Trophoblast cell (in vitro differentiated cells and primary cell): ENCODE measurements at regions not wholly inside any gene's neighbourhood (a gene's known extent, or its start where the extent isn't known, plus 50 kb on each side); places are given as distances from the start of the nearest gene placed in this dataset.

Experiments used
- DNase-seq, 2 donors: peaks; one replicate each; pipeline ENCODE4 v3.0.0-alpha.2; 2016
- H2AFZ ChIP-seq: 2 replicates; pipeline ENCODE4 v1.6.1; 2013; ENCODE audit warnings: low read length, moderate library complexity, mild to moderate bottlenecking; ENCODE audit not compliant: insufficient read depth, poor library complexity
- H2AK5ac ChIP-seq: 2 replicates; pipeline ENCODE4 v1.6.1; 2013; ENCODE audit warnings: mild to moderate bottlenecking, low read length
- H2BK120ac ChIP-seq: 2 replicates; pipeline ENCODE4 v1.6.1; 2013; ENCODE audit warnings: low read length, mild to moderate bottlenecking, moderate library complexity; ENCODE audit not compliant: insufficient read depth, poor library complexity
- H2BK12ac ChIP-seq: 2 replicates; pipeline ENCODE4 v1.6.1; 2013; ENCODE audit warnings: mild to moderate bottlenecking, low read length, moderate library complexity
- H2BK5ac ChIP-seq: 2 replicates; pipeline ENCODE4 v1.6.1; 2013; ENCODE audit warnings: low read length, low read depth, moderate library complexity, mild to moderate bottlenecking; ENCODE audit not compliant: poor library complexity
- H3K14ac ChIP-seq: 2 replicates; pipeline ENCODE4 v1.6.1; 2013; ENCODE audit warnings: mild to moderate bottlenecking, low read length
- H3K18ac ChIP-seq: 2 replicates; pipeline ENCODE4 v1.6.1; 2013; ENCODE audit warnings: mild to moderate bottlenecking, low read length
- H3K23ac ChIP-seq: 2 replicates; pipeline ENCODE4 v1.6.1; 2013; ENCODE audit warnings: low read length
- H3K27ac ChIP-seq: 2 replicates; pipeline ENCODE4 v1.5.1; 2013; ENCODE audit warnings: low read depth, mild to moderate bottlenecking, inconsistent platforms, low read length, moderate library complexity
- H3K27me3 ChIP-seq: 2 replicates; pipeline ENCODE4 v1.6.1; 2013; ENCODE audit warnings: inconsistent platforms, mild to moderate bottlenecking, low read length, moderate library complexity; ENCODE audit not compliant: insufficient read depth
- H3K36me3 ChIP-seq, 2 experiments: 1 replicate in 1 of 2; 2 replicates in 1 of 2; pipeline ENCODE4 v1.6.1; 2013; ENCODE audit warnings: low read length in 2 of 2, mild to moderate bottlenecking in 2 of 2, moderate library complexity in 1 of 2; ENCODE audit not compliant: insufficient read depth in 2 of 2, control insufficient read depth in 1 of 2
- H3K4ac ChIP-seq: 2 replicates; pipeline ENCODE4 v1.6.1; 2013; ENCODE audit warnings: low read depth, mild to moderate bottlenecking, low read length, moderate library complexity
- H3K4me1 ChIP-seq, 2 experiments: 1 replicate in 1 of 2; 2 replicates in 1 of 2; pipeline ENCODE4 v1.6.1; 2013; ENCODE audit warnings: low read length in 2 of 2, mild to moderate bottlenecking in 2 of 2, moderate library complexity in 1 of 2; ENCODE audit not compliant: insufficient read depth in 2 of 2, control insufficient read depth in 1 of 2
- H3K4me2 ChIP-seq: 2 replicates; pipeline ENCODE4 v1.6.1; 2013; ENCODE audit warnings: inconsistent platforms, mild to moderate bottlenecking, low read length, moderate library complexity
- H3K4me3 ChIP-seq: 2 replicates; pipeline ENCODE4 v1.5.1; 2013; ENCODE audit warnings: mild to moderate bottlenecking, low read depth, low read length, inconsistent platforms
- H3K79me1 ChIP-seq: one replicate; pipeline ENCODE4 v1.6.1; 2013; ENCODE audit warnings: low read length
- H3K79me2 ChIP-seq: 2 replicates; pipeline ENCODE4 v1.6.1; 2013; ENCODE audit warnings: low read length, mild to moderate bottlenecking; ENCODE audit not compliant: control insufficient read depth, insufficient read depth, poor library complexity
- H3K9ac ChIP-seq: 2 replicates; pipeline ENCODE4 v1.6.1; 2013; ENCODE audit warnings: mild to moderate bottlenecking, low read length
- H3K9me3 ChIP-seq: 2 replicates; pipeline ENCODE4 v1.6.1; 2013; ENCODE audit warnings: low read depth, mild to moderate bottlenecking, control low read depth, inconsistent platforms, low read length; ENCODE audit not compliant: insufficient read depth
- H4K12ac ChIP-seq: 2 replicates; pipeline ENCODE4 v1.6.1; 2013; ENCODE audit warnings: low read depth, mild to moderate bottlenecking, low read length, moderate library complexity
- H4K8ac ChIP-seq: 2 replicates; pipeline ENCODE4 v1.6.1; 2013; ENCODE audit warnings: low read depth, mild to moderate bottlenecking, low read length, moderate library complexity
- H4K91ac ChIP-seq: one replicate; pipeline ENCODE4 v1.6.1; 2013; ENCODE audit warnings: low read depth, mild to moderate bottlenecking, low read length, moderate library complexity
- WGBS: extraction: QIAGEN DNeasy Blood & Tissue Kit; methylation state at CpG from one replicate; pipeline ENCODE4 v1.1.7; 2013; ENCODE audit warnings: missing lambda C conversion rate; ENCODE audit not compliant: insufficient read length, insufficient coverage; ENCODE audit errors: extremely low coverage; 5-methylcytosine and 5-hydroxymethylcytosine counted together

- Histone ChIP-seq H2AK5ac (no peak overlapping the region), H3K9ac (no peak overlapping the region), H2BK12ac (no peak overlapping the region), H4K12ac (no peak overlapping the region), H2BK5ac (no peak overlapping the region), H3K27me3 (no peaks in the 10 kb centered on the region), H3K23ac (no peak overlapping the region), H3K4me1 (no peaks in the 10 kb centered on the region), H3K27ac (no peak overlapping the region), H3K18ac (no peak overlapping the region), H3K36me3 (no peaks in the 10 kb centered on the region), H3K79me2 (no peaks in the 10 kb centered on the region), H4K91ac (no peak overlapping the region), H3K4me3 (no peak overlapping the region), H3K14ac (no peak overlapping the region), H3K4me2 (no peak overlapping the region), H3K9me3 (peaks cover 4% of the 10 kb centered on the region), H3K4ac (no peak overlapping the region), H2BK120ac (no peak overlapping the region), H3K79me1 (no peaks in the 10 kb centered on the region), H4K8ac (no peak overlapping the region), H2AFZ (no peak overlapping the region)
- WGBS, result no CpG with 5 or more reads among the region's 7 CpGs
- DNase-seq, result no peak
Observed at GRCh38 chr5:173667702-173668101, 51.3 kb upstream of the BOD1 start.

DNA sequence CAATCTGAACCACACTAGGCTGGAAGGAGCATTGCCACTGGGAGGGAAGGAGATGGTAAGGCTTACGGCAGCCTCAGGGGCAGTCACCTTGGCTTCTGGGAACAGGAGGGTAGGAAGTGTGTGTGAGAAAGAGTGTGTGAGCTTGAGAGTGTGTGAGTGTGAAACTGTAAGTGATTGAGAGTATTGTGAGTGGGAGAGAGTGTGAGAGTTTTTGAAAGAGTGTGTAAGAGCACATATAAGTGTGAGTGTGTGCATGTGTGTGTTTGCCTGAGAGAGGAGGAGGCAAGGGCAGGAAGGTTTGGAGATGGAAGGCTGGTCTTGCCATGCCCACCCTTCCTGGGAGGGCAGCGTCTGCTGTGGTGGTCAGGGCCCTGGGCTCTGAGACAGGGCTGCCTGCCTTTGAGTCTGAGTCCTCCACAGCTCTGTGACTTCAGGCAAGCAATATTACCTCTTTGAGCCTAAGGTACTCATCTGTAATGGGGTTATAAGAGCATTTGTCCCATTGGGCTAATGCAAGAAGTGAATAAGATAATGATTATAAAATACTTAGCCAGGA is 51.9 kb upstream of the BOD1 start:
- Histone ChIP-seq H2BK5ac (no peak overlapping the region), H3K4me3 (no peak overlapping the region), H3K23ac (no peak overlapping the region), H4K8ac (no peak overlapping the region), H3K9ac (no peak overlapping the region), H3K4me2 (no peak overlapping the region), H3K79me2 (no peaks in the 10 kb centered on the region), H3K4me1 (no peaks in the 10 kb centered on the region), H3K9me3 (peaks cover 4% of the 10 kb centered on the region), H3K36me3 (no peaks in the 10 kb centered on the region), H2BK120ac (no peak overlapping the region), H4K91ac (no peak overlapping the region), H3K18ac (no peak overlapping the region), H3K27ac (no peak overlapping the region), H2AK5ac (no peak overlapping the region), H2AFZ (no peak overlapping the region), H3K4ac (no peak overlapping the region), H3K79me1 (no peaks in the 10 kb centered on the region), H3K14ac (no peak overlapping the region), H4K12ac (no peak overlapping the region), H3K27me3 (no peaks in the 10 kb centered on the region), H2BK12ac (no peak overlapping the region)
- no peak for DNase-seq
- no CpG with 5 or more reads among the region's 2 CpGs for WGBS

- Histone ChIP-seq H3K18ac (no peak overlapping the region), H3K4me1 (no peaks in the 10 kb centered on the region), H2BK120ac (no peak overlapping the region), H3K14ac (no peak overlapping the region), H3K9me3 (peaks cover 4% of the 10 kb centered on the region), H3K4me2 (no peak overlapping the region), H4K91ac (no peak overlapping the region), H2AK5ac (no peak overlapping the region), H3K4me3 (no peak overlapping the region), H3K36me3 (no peaks in the 10 kb centered on the region), H4K8ac (no peak overlapping the region), H4K12ac (no peak overlapping the region), H3K9ac (no peak overlapping the region), H3K4ac (no peak overlapping the region), H3K23ac (no peak overlapping the region), H2BK5ac (no peak overlapping the region), H3K79me1 (no peaks in the 10 kb centered on the region), H2BK12ac (no peak overlapping the region), H3K27me3 (no peaks in the 10 kb centered on the region), H2AFZ (no peak overlapping the region), H3K79me2 (no peaks in the 10 kb centered on the region), H3K27ac (no peak overlapping the region)
- no peak for DNase-seq
- no CpG with 5 or more reads among the region's 5 CpGs for WGBS
Observed at GRCh38 chr5:173668910-173669309, 52.5 kb upstream of the BOD1 start.

- H2AK5ac ChIP-seq, result no peak overlapping the region
- DNase-seq, result no peak
- H4K8ac ChIP-seq, result no peak overlapping the region
- no peaks in the 10 kb centered on the region for H3K4me1 ChIP-seq
- no peaks in the 10 kb centered on the region for H3K79me1 ChIP-seq
- no peaks in the 10 kb centered on the region for H3K27me3 ChIP-seq
- H3K14ac ChIP-seq, result no peak overlapping the region
- H3K18ac ChIP-seq, result no peak overlapping the region
- no peak overlapping the region for H2BK120ac ChIP-seq
- H3K23ac ChIP-seq, result no peak overlapping the region
- H3K4me3 ChIP-seq, result no peak overlapping the region
- no CpG with 5 or more reads among the region's 3 CpGs for WGBS
- no peak overlapping the region for H3K9ac ChIP-seq
- H3K79me2 ChIP-seq, result no peaks in the 10 kb centered on the region
- peaks cover 4% of the 10 kb centered on the region for H3K9me3 ChIP-seq
- H2BK12ac ChIP-seq, result no peak overlapping the region
- H2BK5ac ChIP-seq, result no peak overlapping the region
- no peak overlapping the region for H2AFZ ChIP-seq
- no peak overlapping the region for H4K91ac ChIP-seq
- no peak overlapping the region for H4K12ac ChIP-seq
- H3K36me3 ChIP-seq, result no peaks in the 10 kb centered on the region
- no peak overlapping the region for H3K4me2 ChIP-seq
- no peak overlapping the region for H3K27ac ChIP-seq
- no peak overlapping the region for H3K4ac ChIP-seq
Observed at GRCh38 chr5:173669483-173669882, 53.0 kb upstream of the BOD1 start.
